SH-SY5Y (cell line): ENCODE measurements at regions not wholly inside any gene's neighbourhood (a gene's known extent, or its start where the extent isn't known, plus 50 kb on each side); places are given as distances from the start of the nearest gene placed in this dataset.

Experiments
- GATA2 ChIP-seq: IDR thresholded peaks from 2 replicates; pipeline ENCODE4 v1.6.1; 2011; ENCODE audit warnings: mild to moderate bottlenecking, low read depth, low read length
- GATA3 ChIP-seq: IDR thresholded peaks from 2 replicates; pipeline ENCODE4 v1.6.1; 2011; ENCODE audit warnings: low read depth, mild to moderate bottlenecking, low read length, moderate library complexity

GRCh38 chr21:16460936-16461335 is 731.2 kb downstream of the USP25 start:
- TF ChIP-seq GATA3: no peak
- no peak for TF ChIP-seq GATA2
